IMR-90 (cell line): ENCODE measurements at regions not wholly inside any gene's neighbourhood (a gene's known extent, or its start where the extent isn't known, plus 50 kb on each side); places are given as distances from the start of the nearest gene placed in this dataset.

Source experiments
- BHLHE40 ChIP-seq: fragments of 150-350 bp; IDR thresholded peaks from 2 replicates; pipeline ENCODE4 v1.6.1; 2016; ENCODE audit warnings: mild to moderate bottlenecking, low read depth, low read length
- CHD1 ChIP-seq: IDR thresholded peaks from 2 replicates; pipeline ENCODE4 v1.6.1; 2012; ENCODE audit warnings: low read depth, low read length, improper control_type of control experiment
- CTCF ChIP-seq: conservative IDR thresholded peaks from 2 replicates; pipeline ENCODE4 v1.5.1; 2012; ENCODE audit warnings: mild to moderate bottlenecking, low read depth, low read length, improper control_type of control experiment
- ELK1 ChIP-seq: fragments of 150-350 bp; IDR thresholded peaks from 2 replicates; pipeline ENCODE4 v1.6.1; 2016; ENCODE audit warnings: low read depth, mild to moderate bottlenecking, low read length, moderate library complexity, borderline replicate concordance
- FOS ChIP-seq: fragments of 150-350 bp; IDR thresholded peaks from 2 replicates; pipeline ENCODE4 v1.6.1; 2016; ENCODE audit warnings: low read depth, low read length
- POLR2A ChIP-seq: IDR thresholded peaks from 2 replicates; pipeline ENCODE4 v1.6.1; 2012; ENCODE audit warnings: mild to moderate bottlenecking, low read depth, low read length
- RAD21 ChIP-seq: IDR thresholded peaks from 2 replicates; pipeline ENCODE4 v1.6.1; 2012; ENCODE audit warnings: low read length, improper control_type of control experiment
- SMC3 ChIP-seq: fragments of 150-350 bp; IDR thresholded peaks from 2 replicates; pipeline ENCODE4 v1.6.1; 2016; ENCODE audit warnings: low read depth, mild to moderate bottlenecking, antibody characterized with exemption, low read length, moderate library complexity
- USF2 ChIP-seq: fragments of 150-350 bp; IDR thresholded peaks from 2 replicates; pipeline ENCODE4 v1.6.1; 2017; ENCODE audit warnings: mild to moderate bottlenecking, antibody characterized with exemption, low read length, low read depth

- TF ChIP-seq CHD1 (no peak), CTCF (no peak), POLR2A (no peak), USF2 (no peak), SMC3 (no peak), RAD21 (no peak), ELK1 (no peak), FOS (no peak), BHLHE40 (no peak)
These were observed 256.2 kb upstream of the NFE2L3 start for GRCh38 chr7:25895792-25896171.
